Muscle layer of colon (tissue), 2 donors: ENCODE measurements at regions not wholly inside any gene's neighbourhood (a gene's known extent, or its start where the extent isn't known, plus 50 kb on each side); places are given as distances from the start of the nearest gene placed in this dataset.
"Not testable (repeated sequence)": the region's sequence is repeated elsewhere in the genome, so short reads cannot be mapped to it uniquely, and the experiment has no call there.

Experiments
- H3K27ac ChIP-seq: one replicate; pipeline ENCODE4 v1.7.0; 2013; ENCODE audit warnings: low read depth, mild to moderate bottlenecking, low read length, moderate library complexity
- H3K27me3 ChIP-seq, 2 donors: one replicate each; pipeline ENCODE4 v1.7.0; 2013; ENCODE audit warnings: low read length in 2 of 2, mild to moderate bottlenecking in 2 of 2; ENCODE audit not compliant: insufficient read depth in 2 of 2, control insufficient read depth in 1 of 2
- H3K36me3 ChIP-seq: one replicate; pipeline ENCODE4 v1.7.0; 2013; ENCODE audit warnings: mild to moderate bottlenecking, low read length; ENCODE audit not compliant: insufficient read depth
- H3K4me1 ChIP-seq: one replicate; pipeline ENCODE4 v1.7.0; 2013; ENCODE audit warnings: mild to moderate bottlenecking, low read length; ENCODE audit not compliant: insufficient read depth
- H3K4me3 ChIP-seq, 2 donors: one replicate each; pipeline ENCODE4 v1.7.0; 2013; ENCODE audit warnings: low read length in 2 of 2, low read depth in 1 of 2, mild to moderate bottlenecking in 1 of 2, moderate library complexity in 1 of 2
- H3K9ac ChIP-seq: one replicate; pipeline ENCODE4 v1.7.0; 2013; ENCODE audit warnings: low read length
- H3K9me3 ChIP-seq: one replicate; pipeline ENCODE4 v1.7.0; 2013; ENCODE audit warnings: mild to moderate bottlenecking, low read length
- donor health status: abdominal sarcoma.
- donor health status: Adenocarcinoma of cecum.

- Histone ChIP-seq H3K4me1 (no peaks in the 10 kb centered on the region), H3K27me3 (no peaks in the 10 kb centered on the region), H3K9ac (no peak overlapping the region), H3K36me3 (no peaks in the 10 kb centered on the region), H3K27ac (no peak overlapping the region), H3K9me3 (no peaks in the 10 kb centered on the region), H3K4me3 (no peak overlapping the region)
Observed at GRCh38 chr12:94010307-94010706, 138.1 kb upstream of the PLXNC1 start.

GRCh38 chr12:94012071-94012470, 136.3 kb upstream of the PLXNC1 start:
- Histone ChIP-seq H3K9me3 (no peaks in the 10 kb centered on the region), H3K36me3 (no peaks in the 10 kb centered on the region), H3K4me3 (no peak overlapping the region), H3K27ac (no peak overlapping the region), H3K27me3 (no peaks in the 10 kb centered on the region), H3K9ac (no peak overlapping the region), H3K4me1 (no peaks in the 10 kb centered on the region)

GRCh38 chr12:94012590-94012989, 135.8 kb upstream of the PLXNC1 start:
- H3K4me3 ChIP-seq: no peak overlapping the region
- H3K9ac ChIP-seq: no peak overlapping the region
- H3K27ac ChIP-seq: no peak overlapping the region
- H3K27me3 ChIP-seq: no peaks in the 10 kb centered on the region
- H3K36me3 ChIP-seq: no peaks in the 10 kb centered on the region
- no peaks in the 10 kb centered on the region for H3K9me3 ChIP-seq
- H3K4me1 ChIP-seq: no peaks in the 10 kb centered on the region

GRCh38 chr12:94017247-94017646, 131.1 kb upstream of the PLXNC1 start:
- H3K4me1 ChIP-seq, H3K9ac ChIP-seq, H3K27ac ChIP-seq, H3K36me3 ChIP-seq, H3K9me3 ChIP-seq, H3K4me3 ChIP-seq, H3K27me3 ChIP-seq: not testable (repeated sequence)

- no peak overlapping the region for H3K27ac ChIP-seq
- H3K4me1 ChIP-seq: no peaks in the 10 kb centered on the region
- no peaks in the 10 kb centered on the region for H3K36me3 ChIP-seq
- no peak overlapping the region for H3K9ac ChIP-seq
- H3K4me3 ChIP-seq: no peak overlapping the region
- peaks cover 14% of the 10 kb centered on the region for H3K9me3 ChIP-seq
- H3K27me3 ChIP-seq: no peaks in the 10 kb centered on the region
Observed at GRCh38 chr12:94020335-94020734, 128.0 kb upstream of the PLXNC1 start.

GRCh38 chr12:94023879-94024278, 124.5 kb upstream of the PLXNC1 start:
- Histone ChIP-seq H3K4me3 (no peak overlapping the region), H3K9ac (no peak overlapping the region), H3K27ac (no peak overlapping the region), H3K36me3 (no peaks in the 10 kb centered on the region), H3K9me3 (peaks cover 8% of the 10 kb centered on the region), H3K27me3 (no peaks in the 10 kb centered on the region), H3K4me1 (no peaks in the 10 kb centered on the region)

GRCh38 chr12:94025068-94025467, 123.3 kb upstream of the PLXNC1 start:
- peaks cover 8% of the 10 kb centered on the region for H3K9me3 ChIP-seq
- no peaks in the 10 kb centered on the region for H3K27me3 ChIP-seq
- H3K4me3 ChIP-seq: no peak overlapping the region
- H3K27ac ChIP-seq: no peak overlapping the region
- H3K9ac ChIP-seq: no peak overlapping the region
- no peaks in the 10 kb centered on the region for H3K36me3 ChIP-seq
- no peaks in the 10 kb centered on the region for H3K4me1 ChIP-seq

GRCh38 chr12:94025756-94026155, 122.6 kb upstream of the PLXNC1 start:
- Histone ChIP-seq H3K4me3 (no peak overlapping the region), H3K27ac (no peak overlapping the region), H3K4me1 (no peaks in the 10 kb centered on the region), H3K9me3 (peaks cover 8% of the 10 kb centered on the region), H3K9ac (no peak overlapping the region), H3K27me3 (no peaks in the 10 kb centered on the region), H3K36me3 (no peaks in the 10 kb centered on the region)

- no peak overlapping the region for H3K4me3 ChIP-seq
- no peaks in the 10 kb centered on the region for H3K36me3 ChIP-seq
- H3K27ac ChIP-seq: no peak overlapping the region
- no peak overlapping the region for H3K9ac ChIP-seq
- H3K27me3 ChIP-seq: no peaks in the 10 kb centered on the region
- H3K9me3 ChIP-seq: peaks cover 8% of the 10 kb centered on the region
- H3K4me1 ChIP-seq: no peaks in the 10 kb centered on the region
Observed at GRCh38 chr12:94026596-94026995, 121.8 kb upstream of the PLXNC1 start.

- Histone ChIP-seq H3K9ac (no peak overlapping the region), H3K9me3 (peaks cover 8% of the 10 kb centered on the region), H3K27ac (no peak overlapping the region), H3K36me3 (no peaks in the 10 kb centered on the region), H3K4me3 (no peak overlapping the region), H3K4me1 (no peaks in the 10 kb centered on the region), H3K27me3 (no peaks in the 10 kb centered on the region)
Observed at GRCh38 chr12:94027561-94027960, 120.8 kb upstream of the PLXNC1 start.

GRCh38 chr12:94031763-94032162, 116.6 kb upstream of the PLXNC1 start:
- Histone ChIP-seq H3K27ac (no peak overlapping the region), H3K4me1 (no peaks in the 10 kb centered on the region), H3K9ac (no peak overlapping the region), H3K9me3 (no peaks in the 10 kb centered on the region), H3K27me3 (no peaks in the 10 kb centered on the region), H3K4me3 (no peak overlapping the region), H3K36me3 (no peaks in the 10 kb centered on the region)

- Histone ChIP-seq H3K9ac (no peak overlapping the region), H3K27me3 (no peaks in the 10 kb centered on the region), H3K27ac (no peak overlapping the region), H3K9me3 (no peaks in the 10 kb centered on the region), H3K4me3 (no peak overlapping the region), H3K4me1 (no peaks in the 10 kb centered on the region), H3K36me3 (no peaks in the 10 kb centered on the region)
Observed at GRCh38 chr12:94032368-94032767, 116.0 kb upstream of the PLXNC1 start.
